ENCODE measurements at regions not wholly inside any gene's neighbourhood (a gene's known extent, or its start where the extent isn't known, plus 50 kb on each side); places are given as distances from the start of the nearest gene placed in this dataset.

- TF ChIP-seq PAX8 (IDR thresholded peaks at IDR 0.05) (no peak), NFIC (IDR thresholded peaks at IDR 0.05; ENCODE audit: low read depth, low read length) (no peak), PAX5 (IDR thresholded peaks at IDR 0.05; ENCODE audit: borderline replicate concordance, low read depth, low read length) (no peak), FOXK2 (IDR thresholded peaks at IDR 0.05) (no peak), EZH2 (IDR thresholded peaks at IDR 0.05; ENCODE audit: borderline replicate concordance, control insufficient read depth, low read depth, low read length) (no peak), STAT3 (IDR thresholded peaks at IDR 0.05; ENCODE audit: low read depth, low read length) (no peak)
- TF ChIP-seq, protein P1, sequence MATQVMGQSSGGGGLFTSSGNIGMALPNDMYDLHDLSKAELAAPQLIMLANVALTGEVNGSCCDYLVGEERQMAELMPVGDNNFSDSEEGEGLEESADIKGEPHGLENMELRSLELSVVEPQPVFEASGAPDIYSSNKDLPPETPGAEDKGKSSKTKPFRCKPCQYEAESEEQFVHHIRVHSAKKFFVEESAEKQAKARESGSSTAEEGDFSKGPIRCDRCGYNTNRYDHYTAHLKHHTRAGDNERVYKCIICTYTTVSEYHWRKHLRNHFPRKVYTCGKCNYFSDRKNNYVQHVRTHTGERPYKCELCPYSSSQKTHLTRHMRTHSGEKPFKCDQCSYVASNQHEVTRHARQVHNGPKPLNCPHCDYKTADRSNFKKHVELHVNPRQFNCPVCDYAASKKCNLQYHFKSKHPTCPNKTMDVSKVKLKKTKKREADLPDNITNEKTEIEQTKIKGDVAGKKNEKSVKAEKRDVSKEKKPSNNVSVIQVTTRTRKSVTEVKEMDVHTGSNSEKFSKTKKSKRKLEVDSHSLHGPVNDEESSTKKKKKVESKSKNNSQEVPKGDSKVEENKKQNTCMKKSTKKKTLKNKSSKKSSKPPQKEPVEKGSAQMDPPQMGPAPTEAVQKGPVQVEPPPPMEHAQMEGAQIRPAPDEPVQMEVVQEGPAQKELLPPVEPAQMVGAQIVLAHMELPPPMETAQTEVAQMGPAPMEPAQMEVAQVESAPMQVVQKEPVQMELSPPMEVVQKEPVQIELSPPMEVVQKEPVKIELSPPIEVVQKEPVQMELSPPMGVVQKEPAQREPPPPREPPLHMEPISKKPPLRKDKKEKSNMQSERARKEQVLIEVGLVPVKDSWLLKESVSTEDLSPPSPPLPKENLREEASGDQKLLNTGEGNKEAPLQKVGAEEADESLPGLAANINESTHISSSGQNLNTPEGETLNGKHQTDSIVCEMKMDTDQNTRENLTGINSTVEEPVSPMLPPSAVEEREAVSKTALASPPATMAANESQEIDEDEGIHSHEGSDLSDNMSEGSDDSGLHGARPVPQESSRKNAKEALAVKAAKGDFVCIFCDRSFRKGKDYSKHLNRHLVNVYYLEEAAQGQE (IDR thresholded peaks at IDR 0.05; ENCODE audit: low read depth, low read length), result no peak
- TF ChIP-seq, protein P2, sequence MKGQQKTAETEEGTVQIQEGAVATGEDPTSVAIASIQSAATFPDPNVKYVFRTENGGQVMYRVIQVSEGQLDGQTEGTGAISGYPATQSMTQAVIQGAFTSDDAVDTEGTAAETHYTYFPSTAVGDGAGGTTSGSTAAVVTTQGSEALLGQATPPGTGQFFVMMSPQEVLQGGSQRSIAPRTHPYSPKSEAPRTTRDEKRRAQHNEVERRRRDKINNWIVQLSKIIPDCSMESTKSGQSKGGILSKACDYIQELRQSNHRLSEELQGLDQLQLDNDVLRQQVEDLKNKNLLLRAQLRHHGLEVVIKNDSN (IDR thresholded peaks at IDR 0.05; ENCODE audit: borderline replicate concordance, extremely low read length, insufficient read depth, low read depth, low read length), result no peak
- TF ChIP-seq, protein P3, sequence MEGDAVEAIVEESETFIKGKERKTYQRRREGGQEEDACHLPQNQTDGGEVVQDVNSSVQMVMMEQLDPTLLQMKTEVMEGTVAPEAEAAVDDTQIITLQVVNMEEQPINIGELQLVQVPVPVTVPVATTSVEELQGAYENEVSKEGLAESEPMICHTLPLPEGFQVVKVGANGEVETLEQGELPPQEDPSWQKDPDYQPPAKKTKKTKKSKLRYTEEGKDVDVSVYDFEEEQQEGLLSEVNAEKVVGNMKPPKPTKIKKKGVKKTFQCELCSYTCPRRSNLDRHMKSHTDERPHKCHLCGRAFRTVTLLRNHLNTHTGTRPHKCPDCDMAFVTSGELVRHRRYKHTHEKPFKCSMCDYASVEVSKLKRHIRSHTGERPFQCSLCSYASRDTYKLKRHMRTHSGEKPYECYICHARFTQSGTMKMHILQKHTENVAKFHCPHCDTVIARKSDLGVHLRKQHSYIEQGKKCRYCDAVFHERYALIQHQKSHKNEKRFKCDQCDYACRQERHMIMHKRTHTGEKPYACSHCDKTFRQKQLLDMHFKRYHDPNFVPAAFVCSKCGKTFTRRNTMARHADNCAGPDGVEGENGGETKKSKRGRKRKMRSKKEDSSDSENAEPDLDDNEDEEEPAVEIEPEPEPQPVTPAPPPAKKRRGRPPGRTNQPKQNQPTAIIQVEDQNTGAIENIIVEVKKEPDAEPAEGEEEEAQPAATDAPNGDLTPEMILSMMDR (IDR thresholded peaks at IDR 0.05 in 2 of 3, conservative IDR thresholded peaks at IDR 0.05 in 1 of 3; ENCODE audit: control insufficient read depth in 2 of 3, extremely low read depth in 1 of 3, insufficient read depth in 1 of 3, low read depth in 3 of 3, low read length in 3 of 3), result no peak
Observed at GRCh38 chr5:20562544-20562943, 574.5 kb upstream of the CDH18 start.

Measured in GM12878 (cell line).